H1 (cell line): ENCODE measurements at regions not wholly inside any gene's neighbourhood (a gene's known extent, or its start where the extent isn't known, plus 50 kb on each side); places are given as distances from the start of the nearest gene placed in this dataset.

ENCODE experiments used
- CTCF ChIA-PET: fragments of 300-600 bp; sonication (Branson Sonifier 250); formaldehyde crosslinking; loops from one replicate; lab custom pipeline; 2021; ENCODE audit not compliant: partially characterized antibody; lab: Charles Lee
- POLR2A ChIA-PET: fragments of 300-600 bp; sonication (Branson Sonifier 250); formaldehyde crosslinking; loops from one replicate; lab custom pipeline; 2021; ENCODE audit warnings: inconsistent platforms; ENCODE audit not compliant: partially characterized antibody; lab: Charles Lee
- DNase-seq, 2 experiments: peaks; one replicate each; pipeline versions ENCODE4 v3.0.0 to v3.0.0-alpha.2; 2010 to 2022; ENCODE audit warnings: low spot score in 2 of 2, low read depth in 1 of 2, mixed read lengths in 1 of 2
- FAIRE-seq: peaks from 2 replicates; lab custom pipeline; 2011; peaks lifted over from hg19 to GRCh38; lab: Jason Lieb, UNC
- H2AFZ ChIP-seq: 2 replicates; pipeline ENCODE4 v1.8.1; 2012; ENCODE audit warnings: low read length, inconsistent platforms
- H2AK5ac ChIP-seq: 2 replicates; pipeline ENCODE4 v1.6.1; 2013; ENCODE audit warnings: low read depth, low read length
- H2BK120ac ChIP-seq: replicated peaks from 2 replicates; pipeline ENCODE3; 2013; ENCODE audit warnings: low read depth, low read length, inconsistent platforms
- H2BK12ac ChIP-seq: 2 replicates; pipeline ENCODE4 v1.6.1; 2013; ENCODE audit warnings: low read depth, low read length
- H2BK15ac ChIP-seq: 2 replicates; pipeline ENCODE4 v1.6.1; 2013; ENCODE audit warnings: low read length
- H2BK20ac ChIP-seq: 2 replicates; pipeline ENCODE4 v1.6.1; 2013; ENCODE audit warnings: low read length
- H2BK5ac ChIP-seq: 2 replicates; pipeline ENCODE4 v1.6.1; 2013; ENCODE audit warnings: low read depth, low read length
- H3K14ac ChIP-seq: 2 replicates; pipeline ENCODE4 v1.6.1; 2013; ENCODE audit warnings: inconsistent platforms; ENCODE audit not compliant: insufficient read length
- H3K18ac ChIP-seq: 2 replicates; pipeline ENCODE4 v1.6.1; 2013; ENCODE audit warnings: low read length; ENCODE audit errors: extremely low read depth
- H3K23ac ChIP-seq: 2 replicates; pipeline ENCODE4 v1.6.1; 2013; ENCODE audit warnings: inconsistent platforms; ENCODE audit not compliant: insufficient read length
- H3K23me2 ChIP-seq: 2 replicates; pipeline ENCODE4 v1.6.1; 2013; ENCODE audit warnings: low read depth, low read length
- H3K27ac ChIP-seq: 2 replicates; pipeline ENCODE4 v1.6.1; 2011; ENCODE audit warnings: low read depth, low read length, inconsistent platforms
- H3K27me3 ChIP-seq, 4 experiments: replicated peaks in 1 of 4; 1 replicate in 1 of 4; 2 replicates in 3 of 4; pipeline versions ENCODE4 v1.6.1 to v1.8.1; 2011 to 2013; ENCODE audit warnings: low read length in 3 of 4, mild to moderate bottlenecking in 3 of 4, inconsistent platforms in 2 of 4, mixed read lengths in 2 of 4, moderate library complexity in 1 of 4; ENCODE audit not compliant: control insufficient read depth in 3 of 4, insufficient read depth in 3 of 4; ENCODE audit errors: extremely low read depth in 1 of 4
- H3K36me3 ChIP-seq, 4 experiments: 2 replicates each; pipeline versions ENCODE4 v1.6.1 to v1.8.1; 2011 to 2013; ENCODE audit warnings: mild to moderate bottlenecking in 4 of 4, low read length in 3 of 4, moderate library complexity in 2 of 4, control low read depth in 1 of 4, inconsistent platforms in 1 of 4; ENCODE audit not compliant: insufficient read depth in 4 of 4, control insufficient read depth in 2 of 4
- H3K4ac ChIP-seq: replicated peaks from 2 replicates; pipeline ENCODE3; 2013; ENCODE audit warnings: low read length, low read depth, mixed read lengths, inconsistent platforms; ENCODE audit not compliant: insufficient read length
- H3K4me1 ChIP-seq, 4 experiments: replicated peaks in 1 of 4; 1 replicate in 1 of 4; 2 replicates in 3 of 4; pipeline versions ENCODE4 v1.6.1 to v1.8.1; 2011 to 2013; ENCODE audit warnings: low read length in 3 of 4, inconsistent platforms in 2 of 4, mixed read lengths in 1 of 4; ENCODE audit not compliant: insufficient read depth in 4 of 4, control insufficient read depth in 3 of 4
- H3K4me2 ChIP-seq, 2 experiments: 2 replicates each; pipeline versions ENCODE4 v1.6.1 to v1.8.1; 2011 to 2013; ENCODE audit warnings: low read depth in 2 of 2, low read length in 2 of 2, control low read depth in 1 of 2, inconsistent platforms in 1 of 2, mild to moderate bottlenecking in 1 of 2; ENCODE audit not compliant: insufficient read depth in 1 of 2
- H3K4me3 ChIP-seq, 4 experiments: fragments of 200-600, 300-600 bp in 1 of 4; sonication (generic), shearing (Covaris generic), sonication (Bioruptor Twin) in 1 of 4; 2 replicates each; pipeline versions ENCODE4 v1.5.1 to v1.8.1; 2011 to 2016; ENCODE audit warnings: low read length in 4 of 4, low read depth in 3 of 4, control low read depth in 2 of 4, inconsistent platforms in 2 of 4, mild to moderate bottlenecking in 2 of 4, mixed read lengths in 1 of 4, moderate library complexity in 1 of 4; ENCODE audit not compliant: insufficient read depth in 2 of 4; ENCODE audit errors: extremely low read depth in 1 of 4
- H3K56ac ChIP-seq: replicated peaks from 2 replicates; pipeline ENCODE3; 2013; ENCODE audit warnings: low read depth, mild to moderate bottlenecking, mixed read lengths, low read length, inconsistent platforms; ENCODE audit not compliant: insufficient read length
- H3K79me1 ChIP-seq: 2 replicates; pipeline ENCODE4 v1.6.1; 2013; ENCODE audit warnings: low read depth, low read length, control low read depth
- H3K79me2 ChIP-seq, 2 experiments: 2 replicates each; pipeline versions ENCODE4 v1.6.1 to v1.8.1; 2012 to 2013; ENCODE audit warnings: low read length in 2 of 2, mild to moderate bottlenecking in 2 of 2, inconsistent platforms in 1 of 2; ENCODE audit not compliant: insufficient read depth in 2 of 2, control insufficient read depth in 1 of 2
- H3K9ac ChIP-seq, 4 experiments: replicated peaks in 1 of 4; 1 replicate in 1 of 4; 2 replicates in 3 of 4; pipeline versions ENCODE4 v1.6.1 to v1.8.1; 2011 to 2013; ENCODE audit warnings: low read depth in 3 of 4, low read length in 3 of 4, control low read depth in 2 of 4, mild to moderate bottlenecking in 2 of 4, moderate library complexity in 2 of 4, inconsistent platforms in 1 of 4; ENCODE audit errors: extremely low read depth in 1 of 4
- H3K9me3 ChIP-seq, 2 experiments: 2 replicates each; pipeline versions ENCODE4 v1.6.1 to v1.8.1; 2012 to 2013; ENCODE audit warnings: mild to moderate bottlenecking in 2 of 2, moderate library complexity in 2 of 2, control low read depth in 1 of 2, inconsistent platforms in 1 of 2, low read depth in 1 of 2, low read length in 1 of 2, mixed read lengths in 1 of 2; ENCODE audit not compliant: insufficient read depth in 2 of 2
- H4K20me1 ChIP-seq, 2 experiments: replicated peaks in 1 of 2; 2 replicates each; pipeline versions ENCODE3 to v1.8.1; 2011 to 2013; ENCODE audit warnings: inconsistent platforms in 2 of 2, low read length in 2 of 2, mild to moderate bottlenecking in 1 of 2; ENCODE audit not compliant: insufficient read depth in 2 of 2, control insufficient read depth in 1 of 2
- H4K5ac ChIP-seq: 2 replicates; pipeline ENCODE4 v1.6.1; 2013; ENCODE audit warnings: low read length, low read depth, mixed read lengths, inconsistent platforms; ENCODE audit not compliant: insufficient read length
- H4K8ac ChIP-seq: 2 replicates; pipeline ENCODE4 v1.8.0; 2013; ENCODE audit warnings: mild to moderate bottlenecking, moderate library complexity, low read length, inconsistent platforms; ENCODE audit not compliant: insufficient read depth; ENCODE audit errors: extremely low read depth
- H4K91ac ChIP-seq: replicated peaks from 2 replicates; pipeline ENCODE3; 2013; ENCODE audit warnings: low read length, mixed read lengths, inconsistent platforms; ENCODE audit not compliant: insufficient read length
- MAFK ChIP-seq: IDR thresholded peaks from 2 replicates; pipeline ENCODE4 v1.6.1; 2012; ENCODE audit warnings: low read depth, mild to moderate bottlenecking, improper control_type of control experiment, low read length
- TCF12 ChIP-seq: IDR thresholded peaks from 2 replicates; pipeline ENCODE4 v1.6.1; 2011; ENCODE audit warnings: low read depth, mild to moderate bottlenecking, low read length
- WGBS, 2 experiments: shearing (Covaris generic) in 1 of 2; methylation state at CpG; one replicate each; pipeline versions ENCODE4 v1.1.6 to v1.1.7; 2013 to 2015; ENCODE audit warnings: low lambda C conversion rate in 2 of 2, mixed read lengths in 2 of 2, inconsistent platforms in 1 of 2, low coverage in 1 of 2, missing lambda C conversion rate in 1 of 2; ENCODE audit not compliant: insufficient replicate concordance in 2 of 2, insufficient coverage in 1 of 2, insufficient read length in 1 of 2; ENCODE audit errors: extremely low coverage in 1 of 2, missing lambda C conversion rate in 1 of 2; 5-methylcytosine and 5-hydroxymethylcytosine counted together

GRCh38 chr15:59847968-59848367 lies 156.1 kb upstream of the FOXB1 start:
- H4K5ac ChIP-seq = no peak overlapping the region
- H3K4me2 ChIP-seq = no peak overlapping the region
- no peaks in the 10 kb centered on the region for H3K4me1 ChIP-seq
- no peaks in the 10 kb centered on the region for H3K79me2 ChIP-seq
- H3K14ac ChIP-seq = no peak overlapping the region
- H3K4me3 ChIP-seq = no peak overlapping the region
- H2AK5ac ChIP-seq = no peak overlapping the region
- no peak overlapping the region for H4K8ac ChIP-seq
- no peak overlapping the region for H2BK5ac ChIP-seq
- H3K18ac ChIP-seq = no peak overlapping the region
- no peak overlapping the region for H3K27ac ChIP-seq
- no peaks in the 10 kb centered on the region for H3K9me3 ChIP-seq
- H2BK15ac ChIP-seq = no peak overlapping the region
- H3K9ac ChIP-seq = no peak overlapping the region
- no peak for TF ChIP-seq TCF12
- peak; percentile 73; the same call in 1 of the 2 replicates for TF ChIP-seq MAFK
- TF ChIP-seq, all 59 proteins: peak for 1
- Histone ChIP-seq H3K27me3 (no peaks in the 10 kb centered on the region; a peak in 1 of 7 replicates), H2BK20ac (no peak overlapping the region), H3K79me1 (no peaks in the 10 kb centered on the region; the same call in 1 of the 2 replicates), H4K91ac (no peak overlapping the region), H3K23ac (no peak overlapping the region), H2AFZ (no peak overlapping the region), H3K23me2 (no peaks in the 10 kb centered on the region; the same call in 1 of the 2 replicates), H2BK12ac (no peak overlapping the region), H2BK120ac (no peak overlapping the region), H4K20me1 (no peaks in the 10 kb centered on the region), H3K4ac (no peak overlapping the region), H3K36me3 (no peaks in the 10 kb centered on the region), H3K56ac (no peak overlapping the region)
- 91% methylated on average over 3 of the region's 3 CpGs; no CpG with 5 or more reads in 1 of the 2 experiments for WGBS, 2 experiments
- FAIRE-seq (no peak), DNase-seq (no peak)
- ChIA-PET POLR2A (no interaction called here), CTCF (interaction anchor here (1.1 to 1.2 kb wide), 2 partner anchors 95 to 389 kb away, joined by 3 read pairs; no protein-coding TSS in a partner anchor)
